GM12878 (cell line): ENCODE measurements at regions not wholly inside any gene's neighbourhood (a gene's known extent, or its start where the extent isn't known, plus 50 kb on each side); places are given as distances from the start of the nearest gene placed in this dataset.

Experiments
- JUND ChIP-seq: IDR thresholded peaks from 2 replicates; pipeline ENCODE4 v1.6.1; 2012; ENCODE audit warnings: low read depth, mild to moderate bottlenecking, low read length, improper control_type of control experiment, moderate library complexity
- TF ChIP-seq, protein P1 (sequence below), 3 experiments: IDR thresholded peaks in 2 of 3; conservative IDR thresholded peaks in 1 of 3; 2 replicates each; pipeline ENCODE4 v1.5.1; 2011; ENCODE audit warnings: low read depth in 3 of 3, low read length in 3 of 3, mild to moderate bottlenecking in 3 of 3, control low read depth in 2 of 3, moderate library complexity in 2 of 3, inconsistent platforms in 1 of 3, mixed read lengths in 1 of 3; ENCODE audit not compliant: control insufficient read depth in 2 of 3, insufficient read depth in 1 of 3; ENCODE audit errors: extremely low read depth in 1 of 3

DNA sequence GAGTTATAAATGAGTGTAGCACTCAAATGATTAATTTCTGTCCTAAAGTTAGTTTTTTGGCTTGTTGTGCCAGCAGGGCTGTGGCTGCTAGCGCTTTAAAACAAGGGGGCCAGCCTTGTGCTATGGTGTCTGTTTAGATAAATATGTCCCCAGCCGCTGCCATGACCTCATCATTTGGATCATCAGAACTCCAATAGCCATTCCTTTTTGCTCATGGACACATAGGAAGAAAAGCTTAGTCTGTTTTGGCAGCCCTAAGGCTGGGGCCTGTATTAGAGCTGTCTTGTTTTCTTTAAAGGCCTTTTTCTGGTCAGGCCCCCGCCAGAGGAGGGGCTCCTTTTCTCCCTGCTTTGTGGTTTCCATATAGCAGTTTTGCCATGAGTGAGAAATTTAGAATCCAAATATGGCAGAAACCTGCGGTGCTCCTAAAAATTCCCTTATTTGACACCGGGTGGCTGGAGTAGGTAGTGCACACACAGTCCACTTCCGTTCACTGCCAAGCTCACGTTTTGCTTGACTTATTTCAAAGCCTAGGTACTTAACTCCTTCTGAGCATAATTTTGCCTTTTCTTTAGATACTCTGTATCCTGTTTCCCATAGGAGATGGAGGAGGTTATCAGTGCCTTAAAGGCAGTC, 60.4 kb upstream of the SLC35G4 start:
- TF ChIP-seq, protein P1, sequence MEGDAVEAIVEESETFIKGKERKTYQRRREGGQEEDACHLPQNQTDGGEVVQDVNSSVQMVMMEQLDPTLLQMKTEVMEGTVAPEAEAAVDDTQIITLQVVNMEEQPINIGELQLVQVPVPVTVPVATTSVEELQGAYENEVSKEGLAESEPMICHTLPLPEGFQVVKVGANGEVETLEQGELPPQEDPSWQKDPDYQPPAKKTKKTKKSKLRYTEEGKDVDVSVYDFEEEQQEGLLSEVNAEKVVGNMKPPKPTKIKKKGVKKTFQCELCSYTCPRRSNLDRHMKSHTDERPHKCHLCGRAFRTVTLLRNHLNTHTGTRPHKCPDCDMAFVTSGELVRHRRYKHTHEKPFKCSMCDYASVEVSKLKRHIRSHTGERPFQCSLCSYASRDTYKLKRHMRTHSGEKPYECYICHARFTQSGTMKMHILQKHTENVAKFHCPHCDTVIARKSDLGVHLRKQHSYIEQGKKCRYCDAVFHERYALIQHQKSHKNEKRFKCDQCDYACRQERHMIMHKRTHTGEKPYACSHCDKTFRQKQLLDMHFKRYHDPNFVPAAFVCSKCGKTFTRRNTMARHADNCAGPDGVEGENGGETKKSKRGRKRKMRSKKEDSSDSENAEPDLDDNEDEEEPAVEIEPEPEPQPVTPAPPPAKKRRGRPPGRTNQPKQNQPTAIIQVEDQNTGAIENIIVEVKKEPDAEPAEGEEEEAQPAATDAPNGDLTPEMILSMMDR (IDR thresholded peaks at IDR 0.05 in 2 of 3, conservative IDR thresholded peaks at IDR 0.05 in 1 of 3; ENCODE audit: control insufficient read depth in 2 of 3, extremely low read depth in 1 of 3, insufficient read depth in 1 of 3, low read depth in 3 of 3, low read length in 3 of 3) = no peak
- no peak for TF ChIP-seq JUND
